ENCODE measurements at regions not wholly inside any gene's neighbourhood (a gene's known extent, or its start where the extent isn't known, plus 50 kb on each side); places are given as distances from the start of the nearest gene placed in this dataset.

DNA sequence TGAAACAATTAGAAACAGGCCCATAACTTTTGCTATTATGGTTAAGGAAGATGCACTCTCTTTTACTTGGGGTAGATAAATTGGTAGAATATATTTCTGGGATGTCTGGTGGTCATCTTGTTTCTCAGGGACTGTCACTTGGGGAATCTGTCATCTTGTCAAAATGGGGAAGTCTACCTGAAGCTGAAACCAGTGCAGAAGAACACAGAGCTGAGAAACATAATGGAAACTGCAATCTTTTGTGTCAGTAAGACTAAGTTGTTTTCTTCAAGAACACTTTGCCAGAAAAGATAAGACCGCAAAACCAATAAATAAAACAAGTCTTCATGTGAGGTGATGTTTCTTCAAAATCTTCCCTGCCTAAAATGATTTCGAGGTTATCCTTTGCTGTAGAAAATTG lies 92.0 kb downstream of the NAA11 start:
- TF ChIP-seq EZH2 (IDR thresholded peaks at IDR 0.05; ENCODE audit: low read length, unreplicated experiment) (no peak), EZH2phosphoT487 (IDR thresholded peaks at IDR 0.05; ENCODE audit: borderline replicate concordance, low read length) (no peak)
- TF ChIP-seq, protein P1, sequence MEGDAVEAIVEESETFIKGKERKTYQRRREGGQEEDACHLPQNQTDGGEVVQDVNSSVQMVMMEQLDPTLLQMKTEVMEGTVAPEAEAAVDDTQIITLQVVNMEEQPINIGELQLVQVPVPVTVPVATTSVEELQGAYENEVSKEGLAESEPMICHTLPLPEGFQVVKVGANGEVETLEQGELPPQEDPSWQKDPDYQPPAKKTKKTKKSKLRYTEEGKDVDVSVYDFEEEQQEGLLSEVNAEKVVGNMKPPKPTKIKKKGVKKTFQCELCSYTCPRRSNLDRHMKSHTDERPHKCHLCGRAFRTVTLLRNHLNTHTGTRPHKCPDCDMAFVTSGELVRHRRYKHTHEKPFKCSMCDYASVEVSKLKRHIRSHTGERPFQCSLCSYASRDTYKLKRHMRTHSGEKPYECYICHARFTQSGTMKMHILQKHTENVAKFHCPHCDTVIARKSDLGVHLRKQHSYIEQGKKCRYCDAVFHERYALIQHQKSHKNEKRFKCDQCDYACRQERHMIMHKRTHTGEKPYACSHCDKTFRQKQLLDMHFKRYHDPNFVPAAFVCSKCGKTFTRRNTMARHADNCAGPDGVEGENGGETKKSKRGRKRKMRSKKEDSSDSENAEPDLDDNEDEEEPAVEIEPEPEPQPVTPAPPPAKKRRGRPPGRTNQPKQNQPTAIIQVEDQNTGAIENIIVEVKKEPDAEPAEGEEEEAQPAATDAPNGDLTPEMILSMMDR (conservative IDR thresholded peaks at IDR 0.05; ENCODE audit: low read depth, low read length): no peak

All from PC-3 (cell line).